COLO668 (cell line): ENCODE measurements at regions not wholly inside any gene's neighbourhood (a gene's known extent, or its start where the extent isn't known, plus 50 kb on each side); places are given as distances from the start of the nearest gene placed in this dataset.
"Not testable (repeated sequence)": the region's sequence is repeated elsewhere in the genome, so short reads cannot be mapped to it uniquely, and the experiment has no call there.

Experiments used
- DNase-seq: peaks from one replicate; lab custom pipeline; 2025; ENCODE audit not compliant: unreplicated experiment; lab: John Stamatoyannopoulos, UW

DNA sequence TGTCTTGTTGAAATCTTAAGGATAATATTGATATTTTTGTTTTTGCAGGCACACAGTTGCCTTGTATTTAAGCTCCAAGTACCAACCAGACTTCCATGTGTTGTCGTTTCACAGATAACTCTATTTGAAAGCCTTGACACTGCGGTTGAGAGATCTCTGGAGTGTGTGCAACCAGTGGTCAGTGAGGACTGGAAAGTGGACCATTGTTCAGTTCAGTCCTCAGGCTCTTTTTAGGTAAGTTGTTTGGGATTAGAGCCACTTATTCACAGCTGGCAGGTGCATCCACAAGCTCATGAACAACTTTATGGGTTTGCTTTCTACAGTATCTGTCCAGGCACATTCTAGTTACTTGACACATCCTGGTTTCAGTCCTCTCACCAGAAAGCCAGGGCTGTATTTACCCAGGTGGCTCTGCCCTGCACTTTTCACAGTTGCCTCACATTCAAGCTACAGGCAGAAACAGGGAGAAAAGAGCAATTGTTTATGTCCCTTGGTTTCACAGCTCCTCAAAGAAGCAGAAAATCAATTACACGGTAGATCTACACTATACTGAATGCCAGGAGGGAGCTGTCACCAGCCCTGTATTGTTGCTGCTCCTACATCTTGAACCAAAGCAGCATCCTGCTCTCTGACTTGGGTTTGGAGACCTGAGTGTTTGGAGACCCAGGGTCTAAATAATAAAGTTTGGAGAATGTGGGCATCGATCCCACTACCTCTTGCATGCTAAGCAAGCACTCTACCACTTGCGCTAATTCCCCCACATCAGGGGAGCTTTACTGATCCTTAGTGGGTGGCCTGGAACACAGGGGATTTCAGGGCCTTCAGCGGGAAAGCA is 543.3 kb downstream of the PRIM2 start:
- not testable (repeated sequence) for DNase-seq

DNA sequence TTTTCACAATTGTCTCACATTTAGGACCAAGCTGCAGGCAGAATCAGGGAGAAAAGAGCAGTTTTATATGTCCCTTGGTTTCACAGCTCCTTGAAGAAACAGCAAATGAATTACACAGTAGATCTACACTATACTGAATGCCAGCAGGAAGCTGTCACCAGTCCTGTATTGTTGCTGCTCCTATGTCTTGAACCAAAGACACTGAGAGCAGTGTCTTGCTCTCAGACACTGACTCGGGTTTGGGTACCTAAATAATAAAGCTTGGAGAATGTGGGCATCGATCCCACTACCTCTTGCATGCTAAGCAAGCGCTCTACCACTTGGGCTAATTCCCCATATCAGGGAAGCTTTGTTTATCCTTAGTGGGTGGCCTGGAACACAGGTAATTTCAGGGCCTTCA is 552.7 kb downstream of the PRIM2 start:
- DNase-seq, result not testable (repeated sequence)

DNA sequence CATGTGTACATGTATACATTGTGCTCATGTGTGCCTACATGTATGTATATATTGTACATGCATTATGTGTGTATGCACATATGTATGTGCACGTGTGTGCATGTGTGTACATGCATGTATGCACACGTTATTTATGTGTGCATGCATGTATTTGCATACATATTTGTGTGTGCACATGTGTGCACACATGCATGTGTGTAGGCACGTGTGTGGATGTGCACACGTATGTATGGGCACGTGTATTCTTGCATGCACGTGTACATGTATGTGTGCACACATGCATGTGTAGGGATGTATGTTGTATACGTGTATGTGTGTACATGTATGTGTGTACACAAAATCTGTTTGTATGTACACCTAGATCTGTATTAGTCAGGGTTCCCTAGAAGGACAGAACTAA is 556.0 kb downstream of the PRIM2 start:
- DNase-seq, result not testable (repeated sequence)

DNA sequence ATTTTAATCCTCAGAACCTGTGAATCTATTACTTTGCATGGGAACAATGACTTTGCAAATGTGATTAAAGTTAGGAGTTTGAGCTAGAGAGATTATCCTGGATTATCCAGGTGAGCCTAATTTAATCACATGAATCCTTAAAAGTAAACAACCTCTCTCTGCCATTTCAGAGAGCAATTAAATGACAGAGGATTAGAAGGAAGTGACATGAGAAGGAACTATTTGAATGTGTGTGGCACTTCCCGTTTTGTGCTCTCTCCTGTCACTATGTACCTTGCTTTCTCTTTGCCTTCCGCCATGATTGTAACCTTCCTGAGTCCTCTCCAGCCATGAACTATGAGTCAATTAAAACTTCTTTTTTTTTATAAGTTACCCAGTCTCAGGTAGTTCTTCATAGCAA is 559.2 kb downstream of the PRIM2 start:
- not testable (repeated sequence) for DNase-seq

DNA sequence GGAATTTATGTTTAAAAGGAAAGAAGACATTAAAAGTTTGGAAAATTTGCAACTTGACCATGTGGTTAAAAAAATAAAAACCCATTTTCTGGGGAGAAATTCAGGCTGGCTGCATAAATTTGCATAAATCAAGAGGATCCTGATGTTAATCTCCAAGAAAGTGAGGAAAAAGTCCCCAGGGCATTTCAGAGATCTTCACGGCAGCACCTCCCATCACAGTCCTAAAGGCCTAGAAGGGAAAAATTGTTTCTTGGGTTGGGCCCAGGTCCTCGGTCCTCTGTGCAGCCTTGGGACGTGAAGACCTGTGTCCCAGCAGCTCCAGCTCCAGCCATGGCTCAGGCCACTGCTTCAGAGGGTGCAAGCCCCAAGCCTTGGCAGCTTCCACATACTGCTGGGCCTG is 560.3 kb downstream of the PRIM2 start:
- DNase-seq, result not testable (repeated sequence)

DNA sequence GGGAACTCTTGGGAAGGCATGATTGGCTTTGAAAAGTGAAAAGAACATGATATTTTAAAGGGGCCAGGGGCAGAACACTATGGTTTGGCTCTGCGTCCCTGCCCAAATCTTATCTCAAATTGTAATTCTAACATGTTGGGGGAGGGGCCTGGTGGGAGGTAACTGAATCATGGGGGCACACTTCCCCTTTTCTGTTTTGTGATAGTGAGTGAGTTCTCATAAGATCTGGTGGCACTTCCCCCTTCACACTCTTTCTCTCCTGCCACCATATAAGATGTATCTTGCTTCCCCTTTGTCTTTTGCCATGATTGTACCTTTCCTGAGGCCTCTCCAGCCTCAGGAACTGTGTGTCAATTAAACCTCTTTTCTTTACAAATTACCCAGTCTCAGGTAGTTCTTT is 561.4 kb downstream of the PRIM2 start:
- not testable (repeated sequence) for DNase-seq

DNA sequence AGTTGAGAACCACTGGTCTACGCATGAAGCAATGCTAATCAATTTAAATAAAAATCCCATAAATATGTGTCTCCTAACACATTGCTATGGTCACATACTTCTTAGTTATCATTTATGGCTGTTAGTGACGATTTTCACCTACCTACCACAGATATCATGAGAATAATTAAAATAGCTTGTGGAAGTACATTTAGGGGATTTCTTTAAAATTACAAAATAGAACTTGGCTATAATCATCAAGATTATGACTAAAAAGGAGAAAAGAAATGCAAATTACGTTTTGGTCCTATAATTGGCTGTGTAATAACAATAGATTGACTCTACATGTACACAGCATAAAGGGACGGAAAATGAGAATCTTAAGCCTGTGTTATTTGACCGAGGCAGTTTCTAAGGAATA is 581.4 kb downstream of the PRIM2 start:
- DNase-seq, result not testable (repeated sequence)

DNA sequence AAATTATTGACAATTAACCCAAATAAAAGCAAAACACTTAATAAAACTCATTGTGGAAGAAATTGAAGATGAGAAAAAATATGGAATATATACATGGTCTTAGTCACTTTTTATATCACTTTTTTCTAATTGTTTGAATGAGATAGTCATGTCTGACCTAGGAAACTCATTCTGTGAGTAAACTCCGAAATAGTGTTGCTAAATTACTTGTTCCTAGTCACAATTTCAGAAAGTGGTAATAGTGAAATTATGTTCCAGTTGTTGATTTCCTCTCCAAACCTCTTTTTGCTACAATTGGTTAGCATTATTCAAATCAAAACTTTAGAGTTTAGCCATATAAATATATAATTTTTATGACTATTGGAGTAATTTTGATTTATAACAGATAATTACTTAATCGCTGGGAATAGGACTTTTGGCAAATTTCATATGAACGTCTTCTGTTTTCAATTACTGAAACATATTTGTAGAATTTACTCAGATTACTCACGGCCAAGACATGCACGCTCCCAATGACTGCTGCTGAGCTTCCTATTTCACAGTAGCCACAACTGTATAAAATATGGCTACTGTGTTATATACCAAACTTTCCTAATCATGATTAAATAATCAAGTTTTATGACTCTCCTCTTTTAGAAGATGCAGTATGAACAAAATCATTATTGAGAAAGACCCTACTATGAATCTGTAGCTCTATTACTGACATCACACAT is 583.4 kb downstream of the PRIM2 start:
- DNase-seq, result not testable (repeated sequence)

DNA sequence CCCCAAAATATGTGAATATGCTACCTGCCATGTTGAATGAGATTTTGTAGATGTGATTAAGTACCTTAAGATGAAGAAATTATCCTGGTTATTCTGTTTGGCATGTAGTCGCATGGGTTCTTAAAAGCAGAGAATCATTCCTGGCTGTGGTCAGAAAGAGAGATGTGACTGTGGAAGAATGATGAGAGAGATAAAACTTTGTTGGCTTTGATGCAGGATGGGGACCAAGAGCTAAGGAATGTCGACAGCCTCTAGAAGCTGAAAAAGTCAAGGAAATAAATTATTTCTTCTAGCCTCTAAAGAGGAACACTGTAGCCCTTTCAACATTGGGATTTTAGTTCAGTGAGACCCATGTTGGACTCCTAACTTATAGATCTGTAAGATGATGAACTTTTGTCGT is 584.0 kb downstream of the PRIM2 start:
- not testable (repeated sequence) for DNase-seq

DNA sequence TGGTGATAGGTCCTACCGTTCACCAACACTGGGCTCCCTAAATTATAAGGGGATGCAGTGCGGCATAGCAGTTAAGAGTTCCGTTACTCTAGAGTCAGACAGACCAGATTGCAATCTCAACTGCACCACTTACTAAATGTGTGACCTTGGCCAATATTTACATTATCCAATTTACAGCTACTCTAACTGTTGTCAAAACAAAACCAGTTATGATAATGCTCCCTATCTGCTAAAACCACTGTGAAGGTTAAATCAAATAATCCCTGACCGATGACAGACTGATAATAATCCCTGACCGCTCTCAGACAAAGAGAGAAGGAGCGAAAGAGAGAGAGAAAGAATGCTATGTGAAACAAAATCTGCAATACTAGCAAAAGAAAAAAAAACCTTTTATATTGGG is 586.9 kb downstream of the PRIM2 start:
- DNase-seq, result not testable (repeated sequence)

DNA sequence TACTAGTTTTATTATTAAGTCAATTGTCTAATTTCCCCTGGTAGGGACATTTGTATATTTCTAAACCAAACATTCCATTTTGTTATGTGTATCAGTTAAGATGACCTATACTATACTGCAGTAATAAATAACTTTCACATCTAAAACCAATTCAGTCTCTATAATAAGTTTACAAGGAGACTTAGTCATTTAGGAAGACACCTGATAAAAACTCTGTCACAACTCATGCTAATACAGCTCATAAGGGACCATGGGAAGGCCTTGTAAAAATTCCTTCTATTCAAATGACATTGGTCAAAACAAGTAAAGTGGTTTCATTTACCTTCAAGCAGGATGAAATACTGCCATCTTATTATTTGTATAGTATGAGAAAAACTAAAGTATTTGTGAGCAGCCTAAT is 597.9 kb downstream of the PRIM2 start:
- DNase-seq, result not testable (repeated sequence)

DNA sequence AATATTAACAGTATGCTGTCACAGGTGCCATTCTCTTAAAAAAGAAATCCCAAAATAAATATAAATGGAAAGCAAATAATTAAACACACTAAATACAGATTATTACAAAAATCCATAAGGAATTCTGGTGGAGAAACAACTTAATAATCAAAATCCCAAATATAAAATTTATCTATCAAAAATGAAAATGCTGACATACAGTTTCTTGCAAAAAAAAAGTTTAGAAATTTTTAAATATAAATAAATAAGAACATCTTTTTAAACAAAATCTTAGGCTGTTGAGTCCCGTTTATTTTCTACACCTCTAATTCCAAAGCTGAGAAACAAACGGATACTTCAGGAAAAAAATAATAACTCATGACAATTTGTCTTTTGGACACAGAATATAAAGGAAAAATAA is 625.5 kb downstream of the PRIM2 start:
- DNase-seq, result not testable (repeated sequence)

DNA sequence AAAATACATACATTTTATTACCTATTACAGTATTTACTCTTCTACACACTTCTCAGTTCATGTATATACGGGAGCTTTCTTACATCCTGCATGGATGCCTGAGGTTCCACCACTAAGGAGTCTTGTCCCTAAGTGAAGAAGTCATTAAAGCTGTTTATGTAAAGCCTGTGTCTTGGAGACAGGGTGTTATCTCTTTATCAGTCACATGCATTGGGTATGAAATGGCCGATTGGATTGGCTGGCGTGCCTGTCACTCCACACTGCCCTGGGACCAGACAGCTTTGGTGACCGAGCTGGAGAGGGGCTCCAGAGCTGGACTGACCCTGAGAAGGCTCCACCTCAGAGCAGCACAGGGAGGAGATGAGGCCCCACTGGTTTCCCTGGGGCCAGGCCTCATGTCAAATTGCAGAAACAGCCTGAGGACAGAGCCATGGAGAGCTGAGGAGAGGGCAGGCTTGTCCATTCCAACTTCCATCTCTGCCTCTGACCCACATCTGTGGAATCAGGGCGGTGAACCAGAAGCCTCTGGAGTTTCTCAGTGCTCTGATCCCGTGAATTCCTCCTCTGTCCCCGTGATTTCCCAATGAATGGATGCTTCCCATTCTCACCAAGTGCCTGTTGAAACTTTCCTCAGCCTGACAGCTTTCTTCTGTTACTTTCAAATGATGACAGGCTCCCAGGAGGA is 628.8 kb downstream of the PRIM2 start:
- DNase-seq, result not testable (repeated sequence)

DNA sequence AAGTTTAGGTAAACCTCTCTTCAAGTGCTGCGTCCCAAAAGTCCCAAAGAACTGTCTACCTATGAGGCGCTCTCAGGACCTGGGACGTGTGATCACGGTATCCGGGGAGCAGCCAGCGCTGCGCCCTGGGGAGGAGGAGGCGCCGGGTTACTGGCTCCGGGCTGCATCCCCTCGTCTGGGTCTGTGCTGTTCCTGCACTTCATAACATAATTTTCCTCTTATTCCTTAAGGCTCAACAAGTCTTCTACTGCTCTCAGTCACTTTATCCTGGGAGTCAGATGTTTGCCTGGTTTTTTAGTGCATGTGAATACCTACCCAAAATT is 629.3 kb downstream of the PRIM2 start:
- DNase-seq, result not testable (repeated sequence)

DNA sequence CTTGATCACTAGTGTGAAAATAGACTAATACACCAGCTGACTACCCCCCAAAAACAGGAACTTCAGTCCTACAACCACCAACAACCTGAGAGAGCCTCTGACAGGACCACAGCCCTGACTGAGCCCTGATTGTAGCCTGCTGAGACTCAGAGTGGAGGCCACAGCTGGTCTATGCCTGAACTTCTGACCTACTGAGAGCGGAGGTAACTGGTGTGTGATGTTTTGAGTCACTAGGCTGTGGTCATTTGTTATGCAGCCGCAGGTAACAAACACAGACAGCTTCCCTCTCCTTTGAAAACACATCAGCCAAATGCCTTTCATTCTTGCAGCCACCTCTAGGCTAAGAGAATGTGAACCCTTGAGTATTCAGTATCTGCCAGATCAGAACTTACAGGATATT is 631.1 kb downstream of the PRIM2 start:
- not testable (repeated sequence) for DNase-seq

DNA sequence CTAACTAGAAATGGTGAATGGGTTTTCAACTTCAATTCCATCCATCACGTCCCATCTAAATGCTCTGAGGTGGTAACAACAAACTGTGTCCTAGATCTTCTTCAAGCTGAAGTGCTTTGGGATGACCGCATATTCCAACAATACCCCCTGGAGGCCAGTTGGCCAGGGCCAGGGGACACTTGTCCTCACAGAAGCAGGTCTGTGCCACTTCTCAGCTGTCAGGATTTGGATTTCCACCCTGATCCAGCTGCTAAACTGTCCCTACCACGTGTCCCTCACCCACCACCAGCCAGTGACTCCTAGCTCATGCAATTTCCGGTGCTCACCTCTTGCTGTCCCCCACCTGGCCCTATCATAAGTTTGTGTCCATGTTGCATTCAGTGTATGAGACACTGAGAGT is 633.0 kb downstream of the PRIM2 start:
- DNase-seq, result not testable (repeated sequence)

DNA sequence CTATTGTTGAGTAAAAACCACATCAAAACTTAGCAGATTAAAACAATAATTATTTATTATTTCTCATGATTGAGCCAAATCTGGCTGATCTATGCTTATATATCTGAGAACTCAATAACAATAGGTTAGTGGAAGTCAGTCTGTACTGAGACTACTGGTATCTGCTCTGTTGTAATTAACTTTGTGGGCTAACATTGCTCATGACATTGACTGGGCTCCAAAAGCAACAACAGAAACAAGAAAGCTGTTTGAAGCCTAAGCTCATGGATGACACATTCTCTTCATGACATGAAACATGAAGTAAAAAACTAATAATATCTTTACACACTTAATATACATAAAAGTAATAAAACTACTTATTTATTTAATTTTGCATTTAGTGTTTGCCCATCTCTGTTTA is 649.3 kb downstream of the PRIM2 start:
- DNase-seq, result not testable (repeated sequence)

DNA sequence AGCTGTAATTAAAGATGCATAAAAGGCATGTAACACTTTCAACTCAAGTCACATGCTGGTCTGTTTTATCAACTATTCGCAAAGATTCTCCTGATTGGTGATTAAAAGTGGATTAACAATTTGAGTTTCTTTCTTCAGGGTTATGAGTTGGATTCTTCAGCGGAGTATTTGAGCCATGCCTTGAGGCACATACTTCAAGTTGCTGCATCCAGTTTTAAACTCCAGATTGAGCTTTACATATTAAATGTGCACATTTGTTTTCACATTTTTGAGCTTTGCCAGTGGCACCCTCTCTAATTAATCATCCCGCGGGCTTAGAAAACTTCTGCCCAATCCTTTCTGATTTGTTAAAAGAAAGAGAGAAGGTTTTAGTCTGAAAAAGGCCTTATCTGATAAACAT is 654.5 kb downstream of the PRIM2 start:
- not testable (repeated sequence) for DNase-seq

DNA sequence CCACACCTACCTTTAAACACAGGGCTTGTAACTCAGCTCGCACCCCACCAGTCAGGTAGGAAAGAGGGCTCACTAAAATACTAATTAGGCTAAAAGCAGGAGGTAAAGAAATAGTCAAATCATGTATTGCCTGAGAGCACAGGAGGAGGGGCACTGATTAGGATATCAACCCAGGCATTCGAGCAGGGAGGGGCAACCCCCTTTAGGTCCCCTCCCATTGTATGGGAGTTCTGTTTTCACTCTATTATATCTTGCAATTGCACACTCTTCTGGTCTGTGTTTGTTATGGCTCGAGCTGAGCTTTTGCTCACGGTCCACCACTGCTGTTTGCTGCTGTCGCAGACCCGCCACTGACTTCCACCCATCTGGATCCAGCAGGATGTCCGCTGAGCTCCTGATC is 657.2 kb downstream of the PRIM2 start:
- DNase-seq, result no peak

DNA sequence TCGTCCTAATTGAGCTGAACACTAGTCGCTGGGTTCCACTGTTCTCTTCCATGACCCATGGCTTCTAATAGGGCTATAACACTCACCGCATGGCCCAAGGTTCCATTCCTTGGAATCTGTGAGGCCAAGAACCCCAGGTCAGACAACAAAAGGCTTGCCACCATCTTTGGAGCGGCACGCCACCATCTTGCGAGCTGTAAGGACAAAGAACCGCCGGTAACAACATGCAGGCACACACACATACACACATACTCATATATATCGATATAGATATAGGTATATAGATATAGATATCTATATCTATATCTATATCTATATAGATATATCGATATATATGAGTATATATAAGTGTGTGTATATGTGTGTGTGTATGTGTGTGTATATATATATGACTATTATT is 657.7 kb downstream of the PRIM2 start:
- not testable (repeated sequence) for DNase-seq

DNA sequence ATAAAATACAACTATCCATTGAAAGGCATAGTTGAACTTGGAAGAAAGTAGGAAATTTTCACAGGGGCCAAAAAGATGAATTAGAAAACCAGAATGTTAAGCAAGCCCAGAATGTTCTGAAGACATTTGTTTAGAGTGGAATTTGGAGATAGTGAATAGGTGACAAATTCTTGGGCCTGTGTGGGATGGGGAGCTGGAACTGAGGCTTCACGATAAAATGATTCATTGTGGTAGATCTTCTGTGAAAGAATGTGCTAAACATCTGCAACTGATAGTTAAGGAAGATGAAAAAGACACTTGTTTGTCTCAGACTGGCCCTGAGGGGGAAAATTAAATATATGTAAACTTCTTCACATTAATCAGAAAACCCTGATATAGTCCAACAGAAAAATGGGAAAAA is 658.9 kb downstream of the PRIM2 start:
- not testable (repeated sequence) for DNase-seq

DNA sequence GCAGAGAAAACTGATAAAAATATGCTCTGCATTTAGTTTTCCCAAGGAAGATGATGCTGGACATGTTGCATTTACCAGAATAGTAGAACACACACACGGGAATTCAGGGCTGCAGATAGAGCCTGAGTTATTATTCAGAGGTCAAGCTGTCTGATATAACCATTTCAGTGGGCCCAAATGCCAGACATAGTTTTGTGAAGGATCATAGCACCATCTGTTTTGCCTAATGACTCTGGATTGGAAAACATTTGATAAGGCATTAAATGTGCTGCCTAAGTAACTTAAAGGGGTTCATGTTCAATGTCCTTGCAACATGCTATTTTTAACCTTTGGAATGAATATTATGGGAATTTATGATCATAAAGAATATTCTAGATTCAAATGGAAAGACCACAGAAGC is 666.2 kb downstream of the PRIM2 start:
- not testable (repeated sequence) for DNase-seq
